GM12875 (cell line): ENCODE measurements at regions not wholly inside any gene's neighbourhood (a gene's known extent, or its start where the extent isn't known, plus 50 kb on each side); places are given as distances from the start of the nearest gene placed in this dataset.

ENCODE experiments used
- H3K4me3 ChIP-seq: one replicate; pipeline ENCODE4 v1.5.1; 2011; ENCODE audit warnings: low read depth, low read length, control low read depth
- TF ChIP-seq, protein P1 (sequence below): IDR thresholded peaks from 2 replicates; pipeline ENCODE4 v1.5.1; 2011; ENCODE audit warnings: low read depth, mild to moderate bottlenecking, control low read depth, inconsistent platforms, low read length, moderate library complexity, borderline replicate concordance; ENCODE audit not compliant: insufficient read depth

GRCh38 chr17:52751051-52751450 is 592.5 kb upstream of the CA10 start:
- H3K4me3 ChIP-seq: no peak overlapping the region
- TF ChIP-seq, protein P1, sequence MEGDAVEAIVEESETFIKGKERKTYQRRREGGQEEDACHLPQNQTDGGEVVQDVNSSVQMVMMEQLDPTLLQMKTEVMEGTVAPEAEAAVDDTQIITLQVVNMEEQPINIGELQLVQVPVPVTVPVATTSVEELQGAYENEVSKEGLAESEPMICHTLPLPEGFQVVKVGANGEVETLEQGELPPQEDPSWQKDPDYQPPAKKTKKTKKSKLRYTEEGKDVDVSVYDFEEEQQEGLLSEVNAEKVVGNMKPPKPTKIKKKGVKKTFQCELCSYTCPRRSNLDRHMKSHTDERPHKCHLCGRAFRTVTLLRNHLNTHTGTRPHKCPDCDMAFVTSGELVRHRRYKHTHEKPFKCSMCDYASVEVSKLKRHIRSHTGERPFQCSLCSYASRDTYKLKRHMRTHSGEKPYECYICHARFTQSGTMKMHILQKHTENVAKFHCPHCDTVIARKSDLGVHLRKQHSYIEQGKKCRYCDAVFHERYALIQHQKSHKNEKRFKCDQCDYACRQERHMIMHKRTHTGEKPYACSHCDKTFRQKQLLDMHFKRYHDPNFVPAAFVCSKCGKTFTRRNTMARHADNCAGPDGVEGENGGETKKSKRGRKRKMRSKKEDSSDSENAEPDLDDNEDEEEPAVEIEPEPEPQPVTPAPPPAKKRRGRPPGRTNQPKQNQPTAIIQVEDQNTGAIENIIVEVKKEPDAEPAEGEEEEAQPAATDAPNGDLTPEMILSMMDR: no peak

DNA sequence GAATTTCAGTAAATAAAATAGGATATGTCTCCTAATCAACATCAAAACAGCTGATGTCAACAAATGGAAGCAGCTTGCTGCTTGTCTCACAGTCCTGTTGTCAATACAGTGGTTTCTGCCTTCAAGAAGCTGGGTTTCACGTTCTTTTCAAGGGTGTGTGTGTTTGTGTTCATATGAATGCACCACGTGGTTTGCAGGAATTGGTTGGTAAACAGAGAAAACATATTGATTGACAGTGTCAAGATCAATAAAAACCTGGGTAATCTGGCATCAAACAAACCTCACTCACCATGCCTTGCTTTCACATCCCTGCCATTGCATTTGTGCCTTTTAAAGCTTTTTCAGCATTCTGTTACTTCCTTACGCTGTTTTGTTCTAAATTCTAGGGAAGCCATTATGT is 585.7 kb upstream of the CA10 start:
- TF ChIP-seq, protein P1: no peak
- H3K4me3 ChIP-seq: no peak overlapping the region

GRCh38 chr17:52740006-52740405 is 581.5 kb upstream of the CA10 start:
- TF ChIP-seq, protein P1: no peak
- H3K4me3 ChIP-seq: no peak overlapping the region

- TF ChIP-seq, protein P1: no peak
- H3K4me3 ChIP-seq: no peak overlapping the region
Measured at GRCh38 chr17:52738791-52739190, 580.3 kb upstream of the CA10 start.

DNA sequence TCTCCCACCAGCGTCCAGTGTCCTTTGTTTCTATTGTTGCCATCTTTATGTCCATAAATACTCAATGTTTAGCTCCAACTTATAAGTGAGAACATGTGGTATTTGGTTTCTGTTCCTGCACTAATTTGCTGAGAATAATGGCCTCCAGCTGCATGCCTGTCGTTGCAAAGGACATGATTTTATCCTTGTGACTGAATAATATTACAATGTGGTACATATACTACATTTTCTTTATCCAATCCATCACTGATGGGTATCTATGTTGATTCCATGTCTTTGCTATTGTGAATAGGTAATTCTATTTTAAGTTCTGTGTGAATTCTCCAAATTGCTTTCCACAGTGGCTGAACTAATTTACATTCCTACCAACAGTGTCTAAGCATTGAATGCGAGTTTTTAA is 578.6 kb upstream of the CA10 start:
- TF ChIP-seq, protein P1: no peak
- H3K4me3 ChIP-seq: no peak overlapping the region

DNA sequence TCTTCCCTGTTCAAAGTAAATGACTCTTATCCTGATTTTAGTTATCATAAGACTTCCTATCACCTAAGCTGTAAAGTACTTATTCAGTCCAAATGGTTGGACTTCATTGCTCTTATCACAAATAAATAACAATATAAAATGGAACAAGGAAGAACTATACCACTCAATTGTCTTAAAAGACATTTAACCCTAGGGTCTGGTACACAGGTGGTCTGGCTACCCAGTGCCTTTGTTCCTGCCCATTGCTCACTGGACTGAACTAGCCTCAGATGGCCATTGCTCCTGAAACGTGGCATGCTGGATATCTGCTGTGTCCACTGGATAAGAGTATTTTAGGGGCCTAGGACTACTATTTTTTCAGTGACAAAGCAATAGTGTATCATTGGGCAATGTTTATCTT is 574.3 kb upstream of the CA10 start:
- H3K4me3 ChIP-seq: no peak overlapping the region
- TF ChIP-seq, protein P1: no peak

DNA sequence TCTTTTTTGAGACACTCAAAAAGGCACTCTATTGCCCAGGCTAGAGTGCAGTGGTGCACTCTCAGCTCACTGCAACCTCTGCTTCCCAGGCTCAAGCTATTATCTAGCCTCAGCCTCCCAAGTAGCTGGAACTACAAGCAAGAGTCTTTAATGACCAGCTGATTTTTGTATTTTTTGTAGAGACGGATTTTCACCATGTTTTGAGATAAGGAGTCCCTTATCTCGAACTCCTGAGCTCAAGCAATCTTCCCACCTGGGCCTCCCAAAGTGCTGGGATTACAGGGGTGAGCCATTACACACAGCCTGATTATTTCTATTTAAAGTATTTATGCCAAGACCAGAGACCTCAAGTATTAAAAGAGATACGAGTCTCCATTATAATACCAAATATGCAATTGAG is 566.1 kb upstream of the CA10 start:
- TF ChIP-seq, protein P1: no peak
- no peak overlapping the region for H3K4me3 ChIP-seq
